ENCODE measurements at regions not wholly inside any gene's neighbourhood (a gene's known extent, or its start where the extent isn't known, plus 50 kb on each side); places are given as distances from the start of the nearest gene placed in this dataset.
"Not testable (repeated sequence)": the region's sequence is repeated elsewhere in the genome, so short reads cannot be mapped to it uniquely, and the experiment has no call there.

GRCh38 chr18:25531207-25531606 is 179.2 kb upstream of the ZNF521 start:
- no peak overlapping the region for H3K4me3 ChIP-seq (ENCODE audit: control insufficient read depth, low read depth, low read length)
- TF ChIP-seq CTCF (conservative IDR thresholded peaks at IDR 0.05; ENCODE audit: control insufficient read depth, insufficient read depth, low read depth, low read length) = no peak

GRCh38 chr18:25525789-25526188 is 173.8 kb upstream of the ZNF521 start:
- not testable (repeated sequence) for DNase-seq (ENCODE audit: low read depth); H3K4me3 ChIP-seq (ENCODE audit: control insufficient read depth, low read depth, low read length)

More at GRCh38 chr18:25531207-25531606, 179.2 kb upstream of the ZNF521 start:
- DNase-seq (ENCODE audit: low read depth) = no peak

- no peak for DNase-seq (ENCODE audit: low read depth)
- TF ChIP-seq CTCF (conservative IDR thresholded peaks at IDR 0.05; ENCODE audit: control insufficient read depth, insufficient read depth, low read depth, low read length) = no peak
Measured at GRCh38 chr18:25518716-25519053, 166.7 kb upstream of the ZNF521 start.

GRCh38 chr18:25517881-25518715 is 166.1 kb upstream of the ZNF521 start:
- no peak for DNase-seq (ENCODE audit: low read depth)
- H3K4me3 ChIP-seq (ENCODE audit: control insufficient read depth, low read depth, low read length) = no peak overlapping the region
- TF ChIP-seq CTCF (conservative IDR thresholded peaks at IDR 0.05; ENCODE audit: control insufficient read depth, insufficient read depth, low read depth, low read length) = no peak

More at GRCh38 chr18:25518716-25519053, 166.7 kb upstream of the ZNF521 start:
- H3K4me3 ChIP-seq (ENCODE audit: control insufficient read depth, low read depth, low read length) = no peak overlapping the region

GRCh38 chr18:25516747-25517498 is 165.0 kb upstream of the ZNF521 start:
- no peak overlapping the region for H3K4me3 ChIP-seq (ENCODE audit: control insufficient read depth, low read depth, low read length)
- no peak for TF ChIP-seq CTCF (conservative IDR thresholded peaks at IDR 0.05; ENCODE audit: control insufficient read depth, insufficient read depth, low read depth, low read length)
- DNase-seq (ENCODE audit: low read depth) = no peak

GRCh38 chr18:25516121-25516520 is 164.2 kb upstream of the ZNF521 start:
- no peak for TF ChIP-seq CTCF (conservative IDR thresholded peaks at IDR 0.05; ENCODE audit: control insufficient read depth, insufficient read depth, low read depth, low read length)
- H3K4me3 ChIP-seq (ENCODE audit: control insufficient read depth, low read depth, low read length) = no peak overlapping the region
- no peak for DNase-seq (ENCODE audit: low read depth)

GRCh38 chr18:25510096-25510495 is 158.1 kb upstream of the ZNF521 start:
- no peak for DNase-seq (ENCODE audit: low read depth)
- H3K4me3 ChIP-seq (ENCODE audit: control insufficient read depth, low read depth, low read length) = no peak overlapping the region
- TF ChIP-seq CTCF (conservative IDR thresholded peaks at IDR 0.05; ENCODE audit: control insufficient read depth, insufficient read depth, low read depth, low read length) = no peak

All from fibroblast of mammary gland (primary cell).